NK-92 treated with Interleukin-12 subunit alpha and Interleukin-12 subunit beta, amount 100 ng/mL, for 24 hours (cell line): ENCODE measurements at regions not wholly inside any gene's neighbourhood (a gene's known extent, or its start where the extent isn't known, plus 50 kb on each side); places are given as distances from the start of the nearest gene placed in this dataset.
A peak's percentile ranks its signal among the peaks of the same experiment; 100 is the strongest.

Source experiments
- DNase-seq: peaks from one replicate; lab custom pipeline; 2025; lab: John Stamatoyannopoulos, UW

- DNase-seq, result no peak
These were observed 182.5 kb upstream of the ASIC2 start for GRCh38 chr17:33475594-33475993.

DNA sequence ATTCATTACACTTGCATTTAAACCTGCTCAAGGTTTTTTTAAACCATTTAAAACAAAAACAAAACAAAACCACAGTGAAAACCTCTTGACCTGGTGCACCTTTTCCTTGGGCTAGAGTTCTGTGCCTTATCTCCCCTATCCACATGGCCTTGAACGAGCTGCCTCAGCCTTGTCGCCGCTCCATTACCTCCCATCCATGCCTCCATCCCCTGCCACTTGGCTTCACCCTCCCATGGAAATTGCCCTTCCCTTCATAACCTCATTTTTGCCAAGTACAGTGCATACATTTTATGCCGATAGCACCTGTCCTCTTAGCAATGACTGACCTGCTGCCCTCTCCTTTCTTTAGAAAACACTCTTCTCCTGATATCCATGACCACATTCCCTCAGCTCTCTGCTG is 188.6 kb upstream of the ASIC2 start:
- DNase-seq, result no peak

- DNase-seq, result no peak
These were observed 189.5 kb upstream of the ASIC2 start for GRCh38 chr17:33482636-33483035.

DNA sequence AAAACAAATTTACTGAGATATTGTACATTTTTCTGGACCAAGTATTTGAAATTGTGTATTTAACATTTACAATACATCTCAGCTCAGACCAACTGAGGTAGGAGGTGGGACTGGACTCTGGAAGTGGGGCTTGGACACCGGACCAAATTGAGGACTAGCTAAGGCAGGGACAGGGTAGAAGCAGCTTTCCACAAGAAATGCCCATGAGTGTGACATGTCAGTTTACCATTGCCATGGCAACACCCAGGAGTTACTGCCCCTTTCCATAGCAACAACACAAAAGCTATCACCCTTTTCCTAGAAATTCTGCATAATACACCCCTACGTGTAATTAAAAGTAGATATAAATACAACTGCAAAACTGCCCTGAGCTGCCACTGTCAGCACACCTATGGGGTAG is 191.5 kb upstream of the ASIC2 start:
- no peak for DNase-seq

- DNase-seq, result no peak
These were observed 193.2 kb upstream of the ASIC2 start for GRCh38 chr17:33486135-33486885.

DNA sequence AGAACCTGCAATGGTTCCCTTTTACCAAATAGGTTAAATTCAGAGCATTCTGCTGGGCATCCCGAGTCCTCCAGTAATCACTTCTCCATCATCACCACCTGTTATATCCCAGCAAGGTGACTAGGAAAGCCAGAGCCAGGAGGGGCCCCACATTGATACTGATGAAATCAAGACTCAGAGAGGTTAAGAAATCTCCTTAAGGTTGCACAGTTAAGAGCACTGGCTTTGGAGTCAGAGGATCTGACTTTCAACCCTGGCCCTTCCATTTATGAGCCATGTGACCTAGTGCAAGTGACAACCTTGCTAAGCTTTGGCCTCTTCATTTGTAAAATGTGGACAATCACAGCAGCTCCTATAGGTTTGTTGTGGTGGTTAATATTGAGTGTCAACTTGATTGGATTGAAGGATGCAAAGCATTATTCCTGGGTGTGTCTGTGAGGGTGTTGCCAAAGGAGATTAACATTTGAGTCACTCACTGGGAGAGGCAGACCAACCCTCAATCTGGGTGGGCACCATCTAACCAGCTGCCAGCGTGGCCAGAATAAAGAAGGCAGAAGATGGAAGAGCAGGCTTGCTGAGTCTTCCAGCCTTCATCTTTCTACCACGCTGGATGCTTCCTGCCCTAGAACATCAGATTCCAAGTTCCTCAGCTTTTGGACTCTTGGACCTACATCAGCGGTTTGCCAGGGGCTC is 194.2 kb upstream of the ASIC2 start:
- no peak for DNase-seq

GRCh38 chr17:33491871-33492481 is 198.9 kb upstream of the ASIC2 start:
- no peak for DNase-seq

DNA sequence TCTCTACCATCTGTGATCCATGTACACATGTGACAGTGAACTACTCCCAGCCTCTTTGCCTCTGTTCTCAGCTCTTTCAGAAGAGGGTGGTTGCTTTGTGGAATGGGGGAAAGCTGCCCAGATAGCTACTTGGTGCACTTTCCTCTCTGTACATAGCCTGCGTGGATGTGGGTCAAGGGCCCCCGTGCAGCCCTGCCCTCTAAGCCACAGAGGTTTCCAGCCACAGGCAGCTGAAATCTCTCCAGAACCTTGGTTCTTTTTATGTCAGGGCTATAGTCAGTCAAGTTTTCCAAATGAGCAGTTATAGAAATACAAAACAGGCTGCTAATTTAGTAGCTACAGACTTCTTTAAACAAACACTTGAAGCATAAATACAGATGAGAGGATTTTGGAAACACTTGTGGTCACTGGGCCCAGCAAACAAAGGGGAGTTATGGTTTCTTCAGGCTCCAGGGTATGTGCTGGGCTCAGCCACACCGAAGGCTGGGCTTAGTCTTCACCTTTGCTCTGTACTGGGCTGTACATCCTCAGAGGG is 199.7 kb upstream of the ASIC2 start:
- DNase-seq, result no peak

DNA sequence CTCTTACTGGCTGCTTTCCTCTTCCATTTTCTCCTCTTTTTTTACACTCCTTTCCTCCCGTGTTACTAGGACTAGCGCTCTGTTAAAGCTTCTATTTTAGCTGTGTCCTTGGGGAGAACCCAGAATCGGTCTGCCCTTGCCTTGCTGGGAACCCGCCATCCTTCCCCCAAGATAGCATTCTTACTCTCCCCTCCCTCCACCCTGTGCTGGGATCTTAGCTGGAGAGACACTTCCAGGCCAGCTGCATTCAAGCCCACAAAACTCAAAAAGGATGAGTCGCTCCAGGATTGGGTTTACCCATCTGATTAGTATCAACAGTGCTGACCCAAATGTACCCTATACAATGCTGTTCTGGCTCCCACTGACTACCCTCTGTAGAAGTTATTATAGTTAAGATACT is 200.5 kb upstream of the ASIC2 start:
- no peak for DNase-seq

GRCh38 chr17:33494151-33494550 is 201.1 kb upstream of the ASIC2 start:
- no peak for DNase-seq

- no peak for DNase-seq
These were observed 204.5 kb upstream of the ASIC2 start for GRCh38 chr17:33497623-33498022.

DNA sequence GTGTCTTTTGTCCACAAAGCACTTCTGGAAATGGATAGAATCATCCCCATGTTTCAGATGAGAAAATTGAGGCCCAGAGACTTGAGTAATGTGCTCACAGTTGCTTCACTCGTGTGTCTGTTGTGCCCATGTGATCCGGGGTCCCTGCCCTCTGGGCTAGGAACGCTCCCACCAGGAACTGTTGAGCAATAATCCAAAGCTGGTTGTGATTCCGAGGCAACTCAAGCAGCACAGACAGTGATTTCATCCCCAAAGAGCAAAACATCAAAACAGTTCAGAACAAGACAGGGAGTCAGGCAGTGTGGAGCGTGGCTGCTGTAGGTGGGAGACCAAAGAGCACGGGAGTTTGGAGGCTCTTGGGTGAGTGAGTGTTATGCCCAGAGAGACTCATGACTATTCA is 205.0 kb upstream of the ASIC2 start:
- no peak for DNase-seq

DNA sequence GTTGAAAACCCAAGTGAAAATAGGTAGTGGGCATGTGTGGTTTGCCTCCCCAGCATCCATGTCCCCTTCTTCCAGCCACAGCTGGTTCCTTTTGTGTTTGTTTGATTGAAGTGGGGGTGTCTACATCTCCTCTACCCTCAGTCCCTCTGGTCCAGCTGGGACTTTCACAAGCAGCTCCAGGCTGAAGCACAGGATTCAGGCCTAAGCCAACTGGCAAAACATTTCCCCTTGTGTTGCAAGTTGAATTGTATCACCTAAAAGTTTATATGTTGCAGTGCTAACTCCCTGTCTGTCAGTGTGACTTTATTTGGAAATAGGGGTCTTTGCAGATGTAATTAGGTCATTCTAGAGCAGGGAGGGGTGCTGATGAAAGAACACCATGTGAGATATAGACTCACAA is 205.9 kb upstream of the ASIC2 start:
- DNase-seq, result no peak

DNA sequence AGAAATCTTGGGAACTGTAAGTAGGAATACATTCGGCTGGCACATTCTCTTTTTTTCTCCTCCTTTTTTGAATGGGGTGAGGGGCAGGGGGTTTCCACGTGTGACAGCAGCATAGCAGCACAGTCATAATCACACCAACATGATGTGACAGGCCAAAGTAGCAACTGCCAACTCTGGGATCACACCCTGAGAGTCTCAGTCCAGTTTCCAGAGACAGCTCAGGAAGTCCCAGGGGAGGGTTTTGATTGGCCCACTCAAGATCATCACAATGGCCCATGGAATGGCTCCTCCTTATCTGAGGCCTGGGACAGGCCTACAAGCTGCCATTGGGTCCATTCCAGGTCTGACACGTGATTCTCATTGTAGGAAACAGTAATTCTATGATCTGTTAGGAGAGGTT is 207.1 kb upstream of the ASIC2 start:
- DNase-seq, result no peak

DNA sequence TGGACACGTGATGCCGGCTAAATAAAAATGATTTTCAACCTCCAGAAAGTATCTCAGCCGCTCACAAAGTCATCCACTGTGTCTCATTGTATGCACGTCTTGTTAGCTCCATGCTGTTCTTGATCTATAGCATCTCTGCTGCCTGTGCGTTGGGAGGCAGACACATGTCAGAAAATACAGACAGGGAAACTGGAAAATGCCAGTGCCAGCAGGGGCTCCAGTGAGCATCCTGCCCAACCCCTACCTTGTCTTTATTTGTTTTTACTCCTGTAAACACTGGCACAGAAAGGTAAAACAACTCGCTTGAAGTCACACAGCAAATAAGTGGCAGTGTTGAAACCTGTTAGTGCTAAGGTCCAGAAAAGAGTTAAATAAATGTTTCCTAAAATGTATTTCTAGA is 208.1 kb upstream of the ASIC2 start:
- no peak for DNase-seq

- DNase-seq, result no peak
These were observed 211.5 kb upstream of the ASIC2 start for GRCh38 chr17:33504571-33504970.

DNA sequence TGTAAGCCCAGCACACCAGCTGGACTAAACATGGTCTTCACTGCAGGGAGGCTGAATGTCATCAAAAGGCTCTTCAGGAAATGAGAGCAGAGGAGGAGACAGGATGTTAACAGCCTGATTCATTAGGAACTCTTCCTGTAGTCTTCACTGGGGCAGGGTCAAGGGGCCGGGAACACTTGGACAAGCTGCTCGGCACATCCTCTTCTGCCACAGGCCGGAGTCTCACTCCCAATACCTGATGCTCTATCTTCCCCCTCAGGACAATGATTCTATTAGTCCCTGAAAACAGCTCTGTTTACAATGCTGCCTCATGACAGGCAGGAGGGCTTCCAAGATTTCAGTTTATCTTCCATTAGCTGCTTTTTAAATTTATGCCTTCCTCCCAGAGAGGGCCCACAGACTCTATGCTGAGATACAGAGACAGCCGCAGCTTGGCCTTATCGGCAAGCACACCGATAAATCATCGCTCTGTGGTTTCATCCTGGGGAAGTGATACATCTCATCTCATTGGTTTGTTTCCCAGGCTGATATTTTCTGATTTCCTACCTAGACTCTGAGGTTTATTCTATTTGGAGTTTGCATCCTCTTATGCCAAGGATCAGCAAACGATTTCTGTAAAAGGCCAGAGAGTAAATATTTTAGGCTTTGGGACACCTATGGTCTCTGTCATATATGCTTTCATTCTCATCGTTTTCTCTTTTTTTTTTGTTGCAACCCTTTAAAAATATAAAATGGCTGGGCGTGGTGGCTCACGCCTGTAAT is 214.0 kb upstream of the ASIC2 start:
- no peak for DNase-seq

- DNase-seq, result no peak
These were observed 215.1 kb upstream of the ASIC2 start for GRCh38 chr17:33508215-33508614.

DNA sequence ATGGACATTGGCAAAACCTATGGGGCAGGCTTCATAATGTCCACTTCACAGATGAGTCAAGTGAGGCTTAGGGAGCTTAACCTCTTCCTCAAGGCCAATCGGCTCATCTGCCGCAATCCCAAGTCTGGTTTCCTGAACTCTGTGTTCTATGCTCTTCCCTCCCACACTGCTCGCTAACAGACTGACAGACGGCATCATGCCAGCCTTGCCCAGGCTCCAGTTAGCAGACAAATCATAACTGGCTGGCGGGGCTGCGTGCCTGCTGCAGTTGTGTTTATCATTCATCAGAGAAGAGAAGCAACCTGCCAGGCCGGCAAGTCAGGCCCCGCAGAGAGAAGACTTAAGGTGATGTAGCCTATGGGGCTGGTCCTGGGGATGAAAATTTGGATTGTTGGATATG is 216.2 kb upstream of the ASIC2 start:
- DNase-seq, result no peak

- DNase-seq, result peak; percentile 64
These were observed 218.6 kb upstream of the ASIC2 start for GRCh38 chr17:33511670-33512069.

- no peak for DNase-seq
These were observed 219.0 kb upstream of the ASIC2 start for GRCh38 chr17:33512113-33512512.

DNA sequence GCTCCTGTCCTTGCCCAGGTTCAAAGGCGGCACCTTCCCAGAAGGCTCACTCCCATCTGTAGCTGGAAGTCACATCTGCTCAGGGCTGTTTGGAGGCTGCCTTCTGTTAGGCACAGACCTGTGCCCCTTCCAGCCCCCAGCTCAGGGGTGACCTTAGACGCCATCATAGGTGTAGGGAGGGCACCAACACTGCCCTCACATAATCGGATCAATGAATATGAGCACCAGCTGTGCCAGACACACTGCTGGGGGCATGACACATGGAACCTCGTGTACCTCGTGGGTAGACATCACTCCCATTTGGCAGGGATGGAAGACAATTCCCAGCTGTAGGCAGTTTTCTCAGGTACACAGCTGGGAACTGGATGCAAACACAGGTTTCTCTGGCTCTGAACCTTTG is 220.7 kb upstream of the ASIC2 start:
- no peak for DNase-seq
